T-helper 22 cell (primary cell): ENCODE measurements at regions not wholly inside any gene's neighbourhood (a gene's known extent, or its start where the extent isn't known, plus 50 kb on each side); places are given as distances from the start of the nearest gene placed in this dataset.
"Not testable (repeated sequence)": the region's sequence is repeated elsewhere in the genome, so short reads cannot be mapped to it uniquely, and the experiment has no call there.

ENCODE experiments used
- DNase-seq: peaks from one replicate; pipeline ENCODE4 v3.0.0-alpha.2; 2020; ENCODE audit warnings: low read depth

- DNase-seq: no peak
Observed at GRCh38 chr2:192534072-192534471, 339.3 kb upstream of the TMEFF2 start.

DNA sequence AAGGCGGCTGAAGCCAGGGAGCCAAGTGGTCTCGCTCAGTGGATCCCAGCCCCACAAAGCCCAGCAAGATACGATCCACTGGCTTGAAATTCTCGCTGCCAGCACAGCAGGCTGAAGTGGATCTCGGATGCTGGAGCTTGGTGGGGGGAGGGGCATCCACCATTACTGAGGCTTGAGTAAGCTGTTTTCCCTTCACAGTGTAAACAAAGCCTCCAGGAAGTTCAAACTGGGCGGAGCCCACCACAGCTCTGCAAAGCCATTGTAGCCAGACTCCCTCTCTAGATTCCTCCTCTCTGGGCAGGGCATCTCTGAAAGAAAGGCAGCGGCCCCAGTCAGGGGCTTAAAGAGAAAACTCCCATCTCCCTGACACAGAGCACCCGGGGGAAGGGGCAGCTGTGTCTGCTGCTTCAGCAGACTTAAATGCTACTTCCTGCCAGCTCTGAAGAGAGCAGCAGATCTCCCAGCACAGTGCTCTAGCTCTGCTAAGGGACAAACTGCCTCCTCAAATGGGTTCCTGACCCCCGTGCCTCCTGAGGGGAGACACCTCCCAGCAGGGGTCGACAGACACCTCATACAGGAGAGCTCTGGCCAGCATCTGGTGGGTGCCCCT, 330.0 kb upstream of the TMEFF2 start:
- DNase-seq: not testable (repeated sequence)

DNA sequence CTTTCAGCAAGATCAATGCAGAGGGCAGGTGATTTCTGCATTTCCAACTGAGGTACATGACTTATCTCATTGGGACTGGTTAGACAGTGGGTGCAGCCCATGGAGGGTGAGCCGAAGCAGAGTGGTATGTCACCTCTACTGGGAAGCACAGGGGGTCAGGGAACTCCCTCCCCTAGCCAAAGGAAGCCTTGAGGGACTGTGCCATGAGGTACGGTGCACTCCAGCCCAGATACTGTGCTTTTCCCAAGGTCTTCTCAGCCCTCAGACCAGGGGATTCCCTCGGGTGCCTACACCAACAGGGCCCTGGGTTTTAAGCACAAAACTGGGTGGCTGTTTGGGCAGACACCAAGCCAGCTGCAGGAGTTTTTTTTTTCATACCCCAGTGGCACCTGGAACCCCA, 329.5 kb upstream of the TMEFF2 start:
- DNase-seq: not testable (repeated sequence)

DNA sequence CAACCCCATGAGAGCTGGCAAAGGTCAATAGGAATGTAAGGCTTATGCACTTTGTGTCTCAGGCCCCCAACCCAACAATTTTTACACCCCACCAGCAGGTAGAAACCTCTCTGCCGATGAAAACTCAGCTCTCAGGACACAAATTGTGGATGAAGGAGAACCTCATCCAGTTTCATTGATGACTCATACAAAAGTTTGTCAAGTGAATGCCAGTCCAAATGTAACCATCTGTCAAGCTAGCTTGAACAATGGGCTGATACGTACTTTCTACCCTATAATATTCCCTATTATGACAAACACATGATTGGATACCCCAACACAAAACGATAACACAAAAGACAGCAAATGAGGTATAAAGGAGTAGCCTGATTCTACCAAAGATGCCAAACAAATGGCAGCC, 321.2 kb upstream of the TMEFF2 start:
- no peak for DNase-seq

GRCh38 chr2:192513575-192513974, 318.8 kb upstream of the TMEFF2 start:
- DNase-seq: no peak

GRCh38 chr2:192507836-192508450, 313.2 kb upstream of the TMEFF2 start:
- DNase-seq: not testable (repeated sequence)

GRCh38 chr2:192500550-192501200, 305.9 kb upstream of the TMEFF2 start:
- no peak for DNase-seq

GRCh38 chr2:192499476-192499875, 304.7 kb upstream of the TMEFF2 start:
- DNase-seq: no peak

GRCh38 chr2:192498747-192499146, 304.0 kb upstream of the TMEFF2 start:
- no peak for DNase-seq

DNA sequence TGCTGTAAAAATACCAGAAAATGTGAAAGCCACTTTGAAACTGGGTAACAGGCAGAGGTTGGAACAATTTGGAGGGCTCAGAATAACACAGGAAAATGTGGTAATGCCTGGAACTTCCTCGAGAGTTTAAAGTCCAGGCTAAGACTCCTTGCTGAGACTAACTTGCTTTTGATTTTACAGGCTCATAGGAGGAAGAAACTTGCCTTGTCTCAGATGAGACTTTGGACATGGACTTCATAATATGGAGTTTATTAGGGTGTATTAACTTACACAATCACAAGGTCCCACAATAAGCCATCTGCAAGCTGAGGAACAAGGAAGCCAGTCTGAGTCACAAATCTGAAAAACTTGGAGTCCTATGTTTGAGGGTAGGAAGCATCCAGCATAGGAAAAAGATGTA, 293.4 kb upstream of the TMEFF2 start:
- DNase-seq: not testable (repeated sequence)

DNA sequence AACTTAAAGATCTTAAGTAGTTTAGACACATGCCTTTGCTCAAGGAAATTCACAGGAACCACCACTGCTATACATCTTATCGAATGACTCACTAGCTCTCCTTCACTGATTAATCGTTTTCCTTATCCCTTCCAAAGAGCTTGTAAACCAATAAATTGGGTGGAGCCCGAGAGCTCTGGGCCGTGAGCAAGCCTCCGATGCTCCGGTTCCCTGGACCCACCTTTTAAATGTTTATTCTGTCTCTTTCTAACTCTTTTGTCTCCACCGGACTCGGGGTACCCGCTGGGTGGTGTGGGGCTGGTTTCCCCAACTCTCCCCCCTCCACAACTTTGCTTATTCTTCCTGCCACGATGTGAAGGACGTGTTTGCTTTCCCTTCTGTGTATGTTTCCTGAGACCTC, 292.9 kb upstream of the TMEFF2 start:
- no peak for DNase-seq

- DNase-seq: no peak
Observed at GRCh38 chr2:192484903-192485302, 290.2 kb upstream of the TMEFF2 start.

GRCh38 chr2:192480984-192481383, 286.3 kb upstream of the TMEFF2 start:
- no peak for DNase-seq

- no peak for DNase-seq
Observed at GRCh38 chr2:192473331-192473730, 278.6 kb upstream of the TMEFF2 start.

DNA sequence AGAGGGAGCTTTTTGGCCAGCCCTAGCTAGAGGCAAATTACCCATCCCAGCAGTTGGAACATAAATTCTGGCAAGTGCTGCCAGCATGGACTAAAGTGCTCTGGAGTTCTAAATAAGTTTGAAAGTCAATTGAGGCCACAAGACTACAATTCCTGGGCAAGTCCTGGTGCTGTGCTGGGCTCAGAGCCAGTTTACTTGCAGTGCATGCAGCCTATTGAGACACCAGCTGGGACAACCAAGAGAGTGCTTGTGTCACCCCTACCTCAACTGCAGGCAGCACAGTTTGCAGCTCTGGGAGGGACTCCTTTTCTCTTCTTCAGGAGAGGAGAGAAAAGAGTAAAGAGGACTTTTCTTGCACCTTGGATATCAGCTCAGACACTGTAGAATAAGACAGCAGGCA, 277.2 kb upstream of the TMEFF2 start:
- DNase-seq: no peak

DNA sequence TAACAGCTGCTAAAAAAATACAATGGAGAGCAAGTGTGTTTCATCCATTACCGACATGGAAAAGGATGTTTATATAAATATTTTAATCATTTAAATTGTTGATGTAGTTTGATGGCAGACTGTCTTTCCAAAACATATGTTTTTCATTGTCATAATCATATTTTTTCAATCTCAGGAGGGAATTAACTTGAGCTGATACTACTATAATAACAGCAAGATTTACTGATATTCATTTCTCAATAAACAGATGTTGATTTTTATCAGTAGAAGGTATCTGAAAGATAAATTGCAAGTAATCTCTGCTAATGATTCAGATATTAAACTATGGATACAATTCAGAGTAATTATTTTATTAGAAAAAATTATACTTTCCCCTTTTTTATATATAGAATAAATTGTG, 274.9 kb upstream of the TMEFF2 start:
- no peak for DNase-seq

- no peak for DNase-seq
Observed at GRCh38 chr2:192467953-192468660, 273.4 kb upstream of the TMEFF2 start.

DNA sequence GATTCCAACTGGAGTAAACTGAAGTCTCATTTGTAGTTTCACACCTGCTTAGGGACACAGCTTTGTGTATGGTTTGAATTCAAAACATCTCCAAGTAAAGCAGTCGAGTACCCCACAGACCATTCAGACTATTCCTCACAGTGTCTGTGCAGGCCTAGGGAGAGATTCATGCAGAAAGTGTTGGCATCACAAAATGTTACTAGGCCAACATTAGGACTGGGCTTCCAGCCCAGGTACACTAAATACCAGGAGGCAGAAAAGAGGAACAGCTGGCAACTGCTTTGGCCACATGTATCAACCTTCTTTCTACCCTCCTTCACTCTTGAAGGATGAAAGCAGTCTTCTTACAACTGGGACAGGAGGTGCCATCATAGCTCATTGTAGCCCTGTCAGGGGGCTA, 270.4 kb upstream of the TMEFF2 start:
- DNase-seq: no peak

GRCh38 chr2:192459422-192459821, 264.7 kb upstream of the TMEFF2 start:
- no peak for DNase-seq

- DNase-seq: no peak
Observed at GRCh38 chr2:192448881-192449280, 254.1 kb upstream of the TMEFF2 start.

DNA sequence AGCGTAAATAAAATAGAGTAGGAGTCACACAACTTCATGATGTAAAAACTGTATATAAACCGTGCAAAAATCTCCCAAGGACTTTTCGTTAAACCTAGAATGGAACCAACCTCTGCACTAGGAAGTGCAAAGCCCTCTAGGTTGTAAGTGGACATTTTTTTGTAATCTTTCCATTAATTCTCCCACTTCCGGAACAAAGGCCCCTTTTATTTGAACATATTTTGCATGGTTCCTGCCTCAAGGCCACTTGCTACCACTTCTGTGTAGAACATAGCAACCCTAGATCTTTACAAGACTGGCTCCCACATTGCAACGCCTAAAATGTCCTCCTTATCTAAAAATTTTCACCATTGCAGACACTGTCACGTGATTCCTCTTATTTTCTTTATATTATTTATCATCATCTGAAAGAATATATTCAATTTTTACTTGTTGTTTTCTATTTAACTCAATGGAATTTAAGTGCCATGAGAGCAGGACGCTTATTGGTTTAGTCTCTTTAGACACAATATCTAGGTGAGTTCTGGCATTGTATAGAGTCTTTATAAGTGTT, 249.6 kb upstream of the TMEFF2 start:
- no peak for DNase-seq

DNA sequence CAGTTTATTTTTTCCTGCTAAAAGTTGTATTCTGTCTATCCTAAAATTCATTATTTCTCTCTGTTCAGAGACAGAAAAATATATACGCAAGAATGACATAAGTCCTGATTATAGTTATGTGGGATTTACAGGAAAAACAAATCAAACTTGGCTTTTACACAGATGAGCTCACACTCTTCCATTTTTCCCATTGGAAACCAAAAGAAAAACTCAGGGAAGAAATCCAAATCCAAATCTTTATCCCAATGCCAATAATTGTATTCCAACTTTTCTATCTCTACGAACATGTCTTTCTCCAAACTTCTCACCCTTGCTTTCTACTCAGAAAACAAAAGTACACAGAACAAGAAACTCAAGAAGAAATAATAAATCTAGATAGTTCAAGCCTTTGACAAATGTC, 249.1 kb upstream of the TMEFF2 start:
- no peak for DNase-seq

DNA sequence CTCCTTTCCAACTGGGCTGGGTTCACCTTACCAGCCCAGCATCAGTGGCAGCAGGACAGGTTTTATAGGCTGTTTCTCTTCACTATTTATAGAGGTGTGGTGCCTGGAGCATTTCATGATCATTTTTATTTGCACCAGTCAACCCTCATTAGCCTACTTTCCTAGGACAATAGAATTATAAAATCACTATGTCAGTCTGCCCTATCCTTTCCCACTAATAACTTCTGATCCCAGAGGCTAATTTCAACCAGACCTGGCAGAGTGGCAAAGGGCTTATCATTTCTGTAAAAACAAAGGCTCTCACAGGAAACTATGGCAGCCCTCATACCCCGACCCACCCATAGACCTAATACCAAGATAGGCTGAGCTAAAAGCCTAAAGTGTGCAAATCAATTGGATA, 243.5 kb upstream of the TMEFF2 start:
- DNase-seq: no peak
